Neural progenitor cell (in vitro differentiated cells): ENCODE measurements at regions not wholly inside any gene's neighbourhood (a gene's known extent, or its start where the extent isn't known, plus 50 kb on each side); places are given as distances from the start of the nearest gene placed in this dataset.

Experiments used
- DNase-seq: peaks from one replicate; pipeline ENCODE4 v3.0.0-alpha.2; 2016; ENCODE audit warnings: low spot score
- H2AFZ ChIP-seq: fragments of 200-600 bp; sonication (generic); replicated peaks from 2 replicates; pipeline ENCODE4 v1.6.1; 2016; ENCODE audit warnings: antibody characterized with exemption
- H3F3A ChIP-seq: fragments of 200-600 bp; sonication (generic); 2 replicates; pipeline ENCODE4 v1.6.1; 2016; ENCODE audit warnings: antibody characterized with exemption, low read depth
- H3K27ac ChIP-seq: fragments of 200-600 bp; sonication (generic); 2 replicates; pipeline ENCODE4 v1.5.1; 2016; ENCODE audit warnings: mild to moderate bottlenecking
- H3K27me3 ChIP-seq: fragments of 200-600 bp; sonication (generic); 2 replicates; pipeline ENCODE4 v1.6.1; 2016; ENCODE audit warnings: mild to moderate bottlenecking, moderate library complexity
- H3K36me3 ChIP-seq: fragments of 200-600 bp; sonication (generic); 2 replicates; pipeline ENCODE4 v1.5.1; 2016
- H3K4me1 ChIP-seq: fragments of 200-600 bp; sonication (generic); 2 replicates; pipeline ENCODE4 v1.6.1; 2016; ENCODE audit warnings: mixed run types
- H3K4me2 ChIP-seq: fragments of 200-600 bp; sonication (generic); 2 replicates; pipeline ENCODE4 v1.6.1; 2016
- H3K4me3 ChIP-seq: fragments of 200-600 bp; sonication (generic); 2 replicates; pipeline ENCODE4 v1.5.1; 2016
- H3K79me2 ChIP-seq: fragments of 200-600 bp; sonication (generic); 2 replicates; pipeline ENCODE4 v1.6.1; 2016; ENCODE audit warnings: low read depth
- H3K9ac ChIP-seq: fragments of 200-600 bp; sonication (generic); 2 replicates; pipeline ENCODE4 v1.6.1; 2016
- H3K9me3 ChIP-seq: fragments of 200-600 bp; sonication (generic); 2 replicates; pipeline ENCODE4 v1.5.1; 2016; ENCODE audit warnings: low read depth
- H4K20me1 ChIP-seq: fragments of 200-600 bp; sonication (generic); 2 replicates; pipeline ENCODE4 v1.6.1; 2016; ENCODE audit warnings: low read depth
- H3K27ac Mint-ChIP-seq: 3 replicates; pipeline ENCODE4 v1.8.0; 2021; ENCODE audit warnings: mixed read lengths
- H3K27me3 Mint-ChIP-seq: 2 replicates; pipeline ENCODE4 v1.8.0; 2022; ENCODE audit warnings: low read depth, mild to moderate bottlenecking, inconsistent platforms, moderate library complexity, mixed read lengths; ENCODE audit not compliant: insufficient read depth
- H3K36me3 Mint-ChIP-seq: 3 replicates; pipeline ENCODE4 v1.8.0; 2021; ENCODE audit warnings: mixed read lengths
- H3K4me1 Mint-ChIP-seq: 3 replicates; pipeline ENCODE4 v1.8.0; 2021; ENCODE audit warnings: mixed read lengths
- H3K4me3 Mint-ChIP-seq: 3 replicates; pipeline ENCODE4 v1.8.0; 2021; ENCODE audit warnings: mild to moderate bottlenecking, moderate library complexity, mixed read lengths
- H3K9me3 Mint-ChIP-seq: 3 replicates; pipeline ENCODE4 v1.8.0; 2020; ENCODE audit warnings: mixed read lengths
- CTCF ChIP-seq: fragments of 200-600 bp; sonication (generic); IDR thresholded peaks from 2 replicates; pipeline ENCODE4 v1.5.1; 2017; ENCODE audit warnings: antibody characterized with exemption, mild to moderate bottlenecking
- EZH2 ChIP-seq: fragments of 200-600 bp; sonication (generic); IDR thresholded peaks from 2 replicates; pipeline ENCODE4 v1.6.1; 2017; ENCODE audit warnings: antibody characterized with exemption, mild to moderate bottlenecking, moderate library complexity
- EZH2phosphoT487 ChIP-seq: fragments of 200-600 bp; sonication (generic); IDR thresholded peaks from 2 replicates; pipeline ENCODE4 v1.6.1; 2017; ENCODE audit warnings: antibody characterized with exemption

- H3K4me3 ChIP-seq, result no peak overlapping the region
- H3K79me2 ChIP-seq, result no peaks in the 10 kb centered on the region
- H3K27ac ChIP-seq, result no peak overlapping the region
- H4K20me1 ChIP-seq, result no peaks in the 10 kb centered on the region
- H3K9me3 Mint-ChIP-seq, result no peaks in the 10 kb centered on the region
- H3K36me3 Mint-ChIP-seq, result no peaks in the 10 kb centered on the region
- H3K4me3 Mint-ChIP-seq, result no peak overlapping the region
- no peak overlapping the region for H2AFZ ChIP-seq
- H3K27me3 ChIP-seq, result no peaks in the 10 kb centered on the region
- peaks cover 17% of the 10 kb centered on the region for H3K4me1 ChIP-seq
- no peaks in the 10 kb centered on the region for H3K9me3 ChIP-seq
- TF ChIP-seq EZH2phosphoT487, result no peak
- TF ChIP-seq EZH2, result no peak
- no peak for TF ChIP-seq CTCF
- no peak overlapping the region for H3K27ac Mint-ChIP-seq
- no peak overlapping the region for H3K9ac ChIP-seq
- no peaks in the 10 kb centered on the region for H3K27me3 Mint-ChIP-seq
- H3K4me1 Mint-ChIP-seq, result peaks cover 12% of the 10 kb centered on the region
- no peaks in the 10 kb centered on the region for H3F3A ChIP-seq
- H3K4me2 ChIP-seq, result no peak overlapping the region
- DNase-seq, result no peak
- H3K36me3 ChIP-seq, result no peaks in the 10 kb centered on the region
Measured at GRCh38 chr6:56363796-56364430, 116.5 kb upstream of the COL21A1 start.

- Histone ChIP-seq H2AFZ (no peak overlapping the region), H3K4me3 (no peak overlapping the region), H3K4me1 (peaks cover 10% of the 10 kb centered on the region), H4K20me1 (no peaks in the 10 kb centered on the region), H3K36me3 (no peaks in the 10 kb centered on the region), H3K9ac (no peak overlapping the region), H3K27ac (no peak overlapping the region), H3K9me3 (no peaks in the 10 kb centered on the region), H3K27me3 (no peaks in the 10 kb centered on the region), H3F3A (no peaks in the 10 kb centered on the region), H3K4me2 (no peak overlapping the region), H3K79me2 (no peaks in the 10 kb centered on the region)
- H3K9me3 Mint-ChIP-seq, result no peaks in the 10 kb centered on the region
- no peaks in the 10 kb centered on the region for H3K27me3 Mint-ChIP-seq
- H3K27ac Mint-ChIP-seq, result no peak overlapping the region
- peaks cover 17% of the 10 kb centered on the region for H3K4me1 Mint-ChIP-seq
- no peak overlapping the region for H3K4me3 Mint-ChIP-seq
- no peaks in the 10 kb centered on the region for H3K36me3 Mint-ChIP-seq
- no peak for DNase-seq
- no peak for TF ChIP-seq EZH2
- TF ChIP-seq EZH2phosphoT487, result no peak
Measured at GRCh38 chr6:56361812-56362211, 114.4 kb upstream of the COL21A1 start.

GRCh38 chr6:56359201-56359899 is 112.0 kb upstream of the COL21A1 start:
- Histone ChIP-seq H3K4me3 (no peak overlapping the region), H3K4me2 (no peak overlapping the region), H3K9me3 (no peaks in the 10 kb centered on the region), H3K36me3 (no peaks in the 10 kb centered on the region), H3K9ac (no peak overlapping the region), H3K27me3 (no peaks in the 10 kb centered on the region), H2AFZ (peak overlapping the region; percentile 46), H3K79me2 (no peaks in the 10 kb centered on the region), H4K20me1 (no peaks in the 10 kb centered on the region), H3F3A (no peaks in the 10 kb centered on the region), H3K4me1 (no peaks in the 10 kb centered on the region), H3K27ac (no peak overlapping the region)
- TF ChIP-seq CTCF (peak; percentile 89), EZH2 (no peak)
- peak; percentile 81 for DNase-seq
- no peaks in the 10 kb centered on the region for H3K27me3 Mint-ChIP-seq
- peaks cover 21% of the 10 kb centered on the region for H3K4me1 Mint-ChIP-seq
- no peak overlapping the region for H3K27ac Mint-ChIP-seq
- H3K36me3 Mint-ChIP-seq, result no peaks in the 10 kb centered on the region
- no peaks in the 10 kb centered on the region for H3K9me3 Mint-ChIP-seq
- no peak overlapping the region for H3K4me3 Mint-ChIP-seq
